Common myeloid progenitor, CD34-positive (primary cell): ENCODE measurements at regions not wholly inside any gene's neighbourhood (a gene's known extent, or its start where the extent isn't known, plus 50 kb on each side); places are given as distances from the start of the nearest gene placed in this dataset.

Experiments used
- CTCF ChIA-PET: fragments of 350-600 bp; sonication (Branson Sonifier 250); formaldehyde crosslinking; loops from one replicate; lab custom pipeline; 2021; ENCODE audit warnings: antibody characterized with exemption; lab: Charles Lee
- POLR2A ChIA-PET: fragments of 350-600 bp; sonication (Branson Sonifier 250); formaldehyde crosslinking; loops from one replicate; lab custom pipeline; 2021; ENCODE audit warnings: antibody characterized with exemption; lab: Charles Lee
- DNase-seq, 3 donors: peaks; one replicate each; pipeline versions ENCODE4 v3.0.0 to v3.0.0-alpha.2; 2013
- H3K27ac ChIP-seq, 2 experiments: 1 replicate in 1 of 2; 2 replicates in 1 of 2; pipeline ENCODE4 v1.7.0; 2013; ENCODE audit warnings: inconsistent platforms in 2 of 2, low read length in 2 of 2, mild to moderate bottlenecking in 2 of 2, low read depth in 1 of 2, moderate library complexity in 1 of 2; ENCODE audit not compliant: severe bottlenecking in 2 of 2, insufficient read depth in 1 of 2, poor library complexity in 1 of 2
- H3K27me3 ChIP-seq, 5 experiments: replicated peaks in 2 of 5; 1 replicate in 3 of 5; 2 replicates in 2 of 5; pipeline versions ENCODE4 v1.6.1 to v1.7.0; 2013; ENCODE audit warnings: low read length in 4 of 5, mild to moderate bottlenecking in 2 of 5, moderate library complexity in 2 of 5, inconsistent platforms in 1 of 5; ENCODE audit not compliant: insufficient read depth in 5 of 5, control insufficient read depth in 4 of 5
- H3K36me3 ChIP-seq, 4 experiments: 1 replicate in 2 of 4; 2 replicates in 2 of 4; pipeline versions ENCODE4 v1.6.1 to v1.7.0; 2013; ENCODE audit warnings: low read length in 3 of 4, control low read depth in 1 of 4, mild to moderate bottlenecking in 1 of 4; ENCODE audit not compliant: control insufficient read depth in 4 of 4, insufficient read depth in 4 of 4
- H3K4me1 ChIP-seq, 4 experiments: 1 replicate in 3 of 4; 2 replicates in 1 of 4; pipeline versions ENCODE4 v1.6.1 to v1.7.1; 2013; ENCODE audit warnings: low read length in 3 of 4, mild to moderate bottlenecking in 3 of 4, control low read depth in 1 of 4, inconsistent platforms in 1 of 4, moderate library complexity in 1 of 4; ENCODE audit not compliant: control insufficient read depth in 4 of 4, insufficient read depth in 4 of 4; ENCODE audit errors: control extremely low read depth in 1 of 4
- H3K4me3 ChIP-seq, 7 experiments: 1 replicate in 4 of 7; 2 replicates in 3 of 7; pipeline versions ENCODE4 v1.5.1 to v1.7.0; 2013; ENCODE audit warnings: mild to moderate bottlenecking in 7 of 7, low read length in 6 of 7, moderate library complexity in 6 of 7, inconsistent platforms in 2 of 7, low read depth in 2 of 7, control low read depth in 1 of 7; ENCODE audit not compliant: insufficient read depth in 4 of 7, control insufficient read depth in 1 of 7; ENCODE audit errors: extremely low read depth in 1 of 7
- H3K9me3 ChIP-seq, 5 experiments: 1 replicate in 4 of 5; 2 replicates in 1 of 5; pipeline versions ENCODE4 v1.6.1 to v1.7.1; 2013; ENCODE audit warnings: low read length in 4 of 5, mild to moderate bottlenecking in 2 of 5, inconsistent platforms in 1 of 5, low read depth in 1 of 5, moderate library complexity in 1 of 5; ENCODE audit not compliant: control insufficient read depth in 4 of 5, insufficient read depth in 2 of 5; ENCODE audit errors: control extremely low read depth in 1 of 5
- WGBS: methylation state at CpG from one replicate; pipeline ENCODE4 v1.1.5; 2013; ENCODE audit not compliant: insufficient coverage; 5-methylcytosine and 5-hydroxymethylcytosine counted together

DNA sequence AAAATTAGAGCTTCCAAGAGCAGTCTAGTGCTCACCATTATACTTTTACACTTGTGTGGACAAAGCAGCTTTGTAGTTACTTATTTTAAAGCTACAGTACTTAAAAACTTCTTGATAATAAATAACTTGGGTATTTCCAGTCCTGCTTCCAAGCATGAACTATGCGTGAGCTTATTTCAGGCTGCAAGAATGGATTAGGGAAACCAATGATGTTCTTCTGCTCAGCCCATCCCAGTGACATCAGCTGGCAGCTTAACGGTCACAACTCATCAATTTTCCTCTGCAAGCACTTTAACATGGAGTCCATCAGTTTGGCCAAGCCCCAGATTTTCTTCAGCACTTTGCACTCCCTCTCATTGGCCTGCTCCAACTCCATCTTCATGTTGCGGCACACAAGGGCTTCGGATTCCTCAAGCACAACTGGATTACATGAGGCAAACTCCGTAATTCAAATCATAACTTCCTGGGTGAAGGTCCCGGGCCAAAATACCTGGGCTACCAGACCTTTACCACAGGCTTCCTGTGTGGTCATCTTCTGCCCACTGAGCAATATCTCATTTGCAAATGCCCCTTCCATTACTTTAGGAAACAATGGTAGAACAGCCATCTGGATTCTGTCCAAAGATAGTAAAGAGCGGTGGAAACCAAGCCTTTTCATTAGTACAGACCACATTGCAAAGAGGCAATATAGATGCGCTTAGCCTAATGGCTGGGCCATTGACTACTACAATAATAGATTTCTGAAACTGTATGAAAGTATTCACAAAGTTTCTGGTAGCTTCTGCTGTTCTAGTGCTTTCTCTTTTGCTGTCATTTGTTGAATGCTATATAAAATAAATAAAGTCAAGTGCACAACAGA is 87.5 kb upstream of the DAZL start:
- no peak overlapping the region for H3K27ac ChIP-seq
- H3K9me3 ChIP-seq, result peaks cover 0 to 1% (median 0%) of the 10 kb centered on the region in 5 experiments
- no peaks in the 10 kb centered on the region for H3K27me3 ChIP-seq
- no peaks in the 10 kb centered on the region for H3K36me3 ChIP-seq
- CTCF ChIA-PET, result no interaction called here
- DNase-seq, result no peak
- WGBS, result 97% methylated on average over 6 of the region's 8 CpGs
- H3K4me1 ChIP-seq, result peaks cover 0 to 4% (median 2%) of the 10 kb centered on the region in 4 experiments
- no peak overlapping the region for H3K4me3 ChIP-seq
- POLR2A ChIA-PET, result no interaction called here

DNA sequence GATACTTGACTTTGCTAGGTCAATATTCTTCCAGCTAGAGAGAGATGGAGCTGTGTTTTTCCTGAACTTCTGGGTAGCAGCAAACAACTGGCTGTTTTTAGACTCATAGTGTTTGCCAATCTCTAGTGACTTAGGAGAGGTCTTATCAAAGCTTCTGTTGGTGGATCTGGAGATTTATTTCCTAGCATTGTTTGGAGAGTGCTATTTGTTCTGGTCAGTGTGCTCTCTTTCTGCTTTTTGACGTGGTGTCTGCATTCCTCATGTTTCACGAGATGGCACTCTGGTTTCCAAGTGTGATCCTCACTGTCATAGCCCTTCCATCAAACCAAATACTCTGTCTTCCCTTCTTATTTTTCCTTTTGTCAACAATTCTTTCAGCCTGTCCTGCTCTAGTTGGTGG is 88.6 kb upstream of the DAZL start:
- Histone ChIP-seq H3K27me3 (no peaks in the 10 kb centered on the region), H3K4me1 (peaks cover 0 to 8% (median 3%) of the 10 kb centered on the region in 4 experiments), H3K36me3 (no peaks in the 10 kb centered on the region), H3K9me3 (peaks cover 0 to under 1% (median 0%) of the 10 kb centered on the region in 5 experiments), H3K27ac (no peak overlapping the region), H3K4me3 (no peak overlapping the region)
- ChIA-PET POLR2A (no interaction called here), CTCF (no interaction called here)
- DNase-seq, result no peak
- 100% methylated on average over 2 of the region's 2 CpGs for WGBS

DNA sequence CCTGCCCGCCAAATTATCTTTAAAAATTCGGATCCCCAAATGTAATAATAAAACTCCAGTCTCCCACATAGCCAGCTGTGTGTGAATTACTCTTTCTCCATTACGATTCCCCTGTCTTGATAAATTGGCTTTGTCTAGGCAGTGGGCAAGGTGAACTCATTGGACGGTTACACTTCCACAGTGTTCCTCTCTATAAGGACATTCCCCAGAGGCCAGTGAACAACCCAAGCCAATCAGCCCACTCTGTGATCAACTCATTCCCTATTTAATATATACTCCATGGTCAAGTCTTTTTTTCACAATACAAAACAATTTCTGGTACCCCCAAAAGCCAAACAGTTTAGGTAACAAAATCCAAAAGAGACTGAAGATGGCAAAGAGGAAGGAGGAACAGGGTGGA is 90.5 kb upstream of the DAZL start:
- ChIA-PET CTCF (no interaction called here), POLR2A (no interaction called here)
- Histone ChIP-seq H3K4me1 (peaks cover 0 to 8% (median 3%) of the 10 kb centered on the region in 4 experiments), H3K9me3 (no peaks in the 10 kb centered on the region), H3K27me3 (no peaks in the 10 kb centered on the region), H3K4me3 (no peak overlapping the region), H3K27ac (no peak overlapping the region), H3K36me3 (no peaks in the 10 kb centered on the region)
- 86% methylated on average over 1 of the region's 4 CpGs for WGBS
- no peak for DNase-seq

DNA sequence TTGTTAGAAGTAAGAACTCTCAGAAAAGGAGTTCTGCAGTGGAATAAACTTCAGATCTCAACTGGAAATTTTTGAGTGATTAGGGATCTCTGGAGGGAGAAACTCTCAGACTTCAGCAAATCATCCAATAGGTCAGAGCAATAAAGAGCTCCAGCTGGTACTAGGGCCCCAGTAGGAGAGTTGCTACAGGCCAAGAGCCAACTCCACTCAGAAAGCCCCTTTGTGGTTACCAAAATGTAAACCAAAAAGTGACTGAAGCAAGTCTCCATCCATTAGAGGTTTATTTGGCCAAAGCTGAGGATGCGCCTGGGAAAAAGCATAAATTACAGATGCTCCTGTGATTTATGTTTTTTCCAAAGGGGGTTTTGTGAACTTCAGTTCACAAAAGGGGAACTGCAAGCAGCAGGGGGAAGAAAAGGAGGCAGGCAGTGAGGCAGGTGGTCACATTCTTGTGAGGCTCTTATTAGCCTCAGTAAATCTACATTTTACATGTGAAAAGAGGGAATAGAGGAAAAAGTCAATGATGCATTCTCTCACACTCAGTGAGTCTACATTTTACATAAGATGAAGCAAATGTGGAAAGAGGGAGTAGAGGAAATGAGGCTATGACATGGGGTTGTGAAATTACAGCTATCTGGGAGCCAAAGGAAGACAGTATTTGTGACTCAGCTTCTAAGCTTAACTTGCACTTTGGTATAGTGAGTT is 92.4 kb upstream of the DAZL start:
- POLR2A ChIA-PET, result interaction anchor here (0.6 kb wide), 1 partner anchor 477 kb away, joined by 4 read pairs; no protein-coding TSS in a partner anchor

DNA sequence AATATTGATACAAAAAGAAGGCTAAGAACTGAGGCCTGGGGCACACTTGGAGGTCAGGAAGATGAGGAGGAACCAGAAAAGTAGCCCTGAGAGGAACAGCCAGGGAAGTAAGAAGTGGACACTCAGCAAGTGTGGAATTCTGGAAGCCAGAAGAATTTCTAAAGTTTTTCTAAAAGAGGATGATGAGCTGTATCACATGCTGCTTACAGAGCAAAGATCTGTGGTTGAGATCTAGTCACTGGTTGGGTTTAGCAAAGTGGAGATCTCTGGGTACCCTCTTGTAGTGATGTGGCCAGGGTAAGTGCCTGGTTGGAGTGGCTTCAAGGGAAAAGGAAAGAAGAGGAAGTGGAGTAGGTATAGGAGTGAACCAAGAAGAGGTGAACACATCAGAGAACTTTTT is 95.4 kb upstream of the DAZL start:
- H3K27ac ChIP-seq, result no peak overlapping the region
- no peak overlapping the region for H3K4me3 ChIP-seq
- H3K27me3 ChIP-seq, result no peaks in the 10 kb centered on the region
- H3K9me3 ChIP-seq, result no peaks in the 10 kb centered on the region
- H3K36me3 ChIP-seq, result no peaks in the 10 kb centered on the region
- H3K4me1 ChIP-seq, result peaks cover 0 to 10% (median 3%) of the 10 kb centered on the region in 4 experiments
- POLR2A ChIA-PET, result no interaction called here
- CTCF ChIA-PET, result no interaction called here
- DNase-seq, result no peak

More for the DNA sequence above, 92.4 kb upstream of the DAZL start:
- Histone ChIP-seq H3K4me1 (peaks cover 0 to 8% (median 3%) of the 10 kb centered on the region in 4 experiments), H3K27ac (no peak overlapping the region), H3K36me3 (no peaks in the 10 kb centered on the region), H3K27me3 (no peaks in the 10 kb centered on the region), H3K9me3 (no peaks in the 10 kb centered on the region), H3K4me3 (no peak overlapping the region)
- 80% methylated on average over 1 of the region's 1 CpG for WGBS
- CTCF ChIA-PET, result interaction anchor here (1.3 kb wide), 1 partner anchor 10 kb away, joined by 3 read pairs; no protein-coding TSS in a partner anchor
- peak in 2 of 3 donors; percentile 63 to 72 for DNase-seq

DNA sequence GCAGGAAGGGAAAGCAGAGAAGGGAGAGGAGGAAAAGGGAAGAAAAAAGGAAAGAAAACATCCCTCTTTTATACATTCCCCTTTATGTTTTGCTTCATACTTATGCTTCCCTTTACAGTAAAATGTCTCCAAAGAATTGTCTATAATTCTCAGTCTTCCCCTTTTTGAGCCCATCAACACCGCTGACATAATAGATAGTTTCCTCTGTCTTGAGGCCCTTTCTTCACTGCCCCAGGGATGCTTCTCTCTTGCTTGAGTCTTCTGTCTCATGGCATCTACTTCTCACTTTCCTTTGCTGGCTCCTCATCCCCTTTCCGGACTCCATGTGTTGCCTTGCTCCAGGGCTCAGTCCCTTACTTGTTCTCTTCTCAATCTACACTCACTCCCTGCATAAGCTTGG is 99.7 kb upstream of the DAZL start:
- H3K4me3 ChIP-seq, result no peak overlapping the region
- CTCF ChIA-PET, result no interaction called here
- H3K36me3 ChIP-seq, result no peaks in the 10 kb centered on the region
- DNase-seq, result peak in 1 of 3 donors; percentile 4
- POLR2A ChIA-PET, result no interaction called here
- 44% methylated on average over 1 of the region's 2 CpGs for WGBS
- peaks cover 0 to 2% (median 0%) of the 10 kb centered on the region in 4 experiments for H3K4me1 ChIP-seq
- H3K27me3 ChIP-seq, result no peaks in the 10 kb centered on the region
- no peaks in the 10 kb centered on the region for H3K9me3 ChIP-seq
- no peak overlapping the region for H3K27ac ChIP-seq

DNA sequence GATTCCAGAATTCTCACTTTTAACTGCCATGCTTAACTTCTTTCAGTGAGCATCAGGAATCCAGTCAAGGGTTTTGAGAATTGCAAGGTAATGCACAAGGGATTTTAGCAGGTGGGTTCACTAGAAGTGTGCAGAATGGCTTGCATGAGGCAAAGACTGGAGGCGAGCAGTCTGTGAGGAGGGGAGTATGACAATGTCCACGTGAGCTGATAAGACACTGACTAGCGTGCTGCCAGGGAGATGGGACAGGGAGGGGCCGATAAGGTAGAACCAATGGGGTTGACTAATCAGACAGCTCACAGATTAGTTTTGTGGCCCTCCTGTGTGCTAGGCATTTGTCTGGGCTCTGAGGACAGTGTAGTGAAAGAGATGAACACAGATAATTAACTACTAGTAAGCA is 102.0 kb upstream of the DAZL start:
- Histone ChIP-seq H3K4me1 (peaks cover 0 to 2% (median 0%) of the 10 kb centered on the region in 4 experiments), H3K27ac (no peak overlapping the region), H3K4me3 (no peak overlapping the region), H3K27me3 (no peaks in the 10 kb centered on the region), H3K9me3 (peaks cover 0 to 2% (median 0%) of the 10 kb centered on the region in 5 experiments), H3K36me3 (no peaks in the 10 kb centered on the region)
- ChIA-PET CTCF (interaction anchor here (0.9 kb wide), 1 partner anchor 10 kb away, joined by 3 read pairs; no protein-coding TSS in a partner anchor), POLR2A (no interaction called here)
- DNase-seq, result no peak
- WGBS, result 100% methylated on average over 3 of the region's 4 CpGs
